GM23248 (cell line): ENCODE measurements at regions not wholly inside any gene's neighbourhood (a gene's known extent, or its start where the extent isn't known, plus 50 kb on each side); places are given as distances from the start of the nearest gene placed in this dataset.

Experiments
- DNase-seq: peaks from one replicate; pipeline ENCODE4 v3.0.0-alpha.2; 2015
- H2AFZ ChIP-seq: fragments of 200-600 bp; sonication (generic); 2 replicates; pipeline ENCODE4 v1.6.1; 2016; ENCODE audit warnings: antibody characterized with exemption
- H3F3A ChIP-seq: fragments of 200-600 bp; sonication (generic); 2 replicates; pipeline ENCODE4 v1.6.1; 2016; ENCODE audit warnings: mild to moderate bottlenecking, antibody characterized with exemption, mixed run types; ENCODE audit not compliant: insufficient read depth
- H3K27ac ChIP-seq: fragments of 200-600 bp; sonication (generic); 2 replicates; pipeline ENCODE4 v1.5.1; 2016; ENCODE audit warnings: mild to moderate bottlenecking
- H3K27me3 ChIP-seq: fragments of 200-600 bp; sonication (generic); replicated peaks from 2 replicates; pipeline ENCODE4 v1.6.1; 2016; ENCODE audit warnings: mild to moderate bottlenecking; ENCODE audit not compliant: insufficient read depth
- H3K36me3 ChIP-seq: fragments of 200-600 bp; sonication (generic); 2 replicates; pipeline ENCODE4 v1.6.1; 2016; ENCODE audit warnings: low read depth, mild to moderate bottlenecking
- H3K4me1 ChIP-seq: fragments of 200-600 bp; sonication (generic); 2 replicates; pipeline ENCODE4 v1.6.1; 2016; ENCODE audit warnings: mild to moderate bottlenecking; ENCODE audit not compliant: insufficient read depth
- H3K4me2 ChIP-seq: fragments of 200-600 bp; sonication (generic); one replicate; pipeline ENCODE4 v1.6.1; 2016; ENCODE audit warnings: mild to moderate bottlenecking; ENCODE audit not compliant: unreplicated experiment
- H3K4me3 ChIP-seq: fragments of 200-600 bp; sonication (generic); 2 replicates; pipeline ENCODE4 v1.5.1; 2016; ENCODE audit warnings: mild to moderate bottlenecking
- H3K79me2 ChIP-seq: fragments of 200-600 bp; sonication (generic); 2 replicates; pipeline ENCODE4 v1.6.1; 2016; ENCODE audit warnings: mild to moderate bottlenecking; ENCODE audit not compliant: insufficient read depth
- H3K9ac ChIP-seq: fragments of 200-600 bp; sonication (generic); 2 replicates; pipeline ENCODE4 v1.6.1; 2016; ENCODE audit warnings: mild to moderate bottlenecking
- H3K9me2 ChIP-seq: fragments of 200-600 bp; sonication (generic); 2 replicates; pipeline ENCODE4 v1.6.1; 2016; ENCODE audit warnings: mixed run types, mild to moderate bottlenecking, moderate library complexity; ENCODE audit not compliant: insufficient read depth
- H3K9me3 ChIP-seq: fragments of 200-600 bp; sonication (generic); one replicate; pipeline ENCODE4 v1.6.1; 2017; ENCODE audit warnings: low read depth
- H4K20me1 ChIP-seq: fragments of 200-600 bp; sonication (generic); 2 replicates; pipeline ENCODE4 v1.6.0; 2016; ENCODE audit not compliant: insufficient read depth
- EZH2 ChIP-seq: fragments of 200-600 bp; sonication (generic); IDR thresholded peaks from 2 replicates; pipeline ENCODE4 v1.6.1; 2018; ENCODE audit warnings: antibody characterized with exemption, mild to moderate bottlenecking; ENCODE audit not compliant: insufficient read depth, poor library complexity, severe bottlenecking
- EZH2phosphoT487 ChIP-seq: fragments of 200-600 bp; sonication (generic); IDR thresholded peaks from 2 replicates; pipeline ENCODE4 v1.6.1; 2018; ENCODE audit warnings: antibody characterized with exemption, moderate library complexity, mild to moderate bottlenecking, low read depth; ENCODE audit not compliant: insufficient read depth
- WGBS, 2 experiments: methylation state at CpG; one replicate each; pipeline ENCODE4 v1.1.6; 2015 to 2017; ENCODE audit warnings: low lambda C conversion rate in 2 of 2, low coverage in 1 of 2; ENCODE audit errors: missing lambda C conversion rate in 2 of 2; 5-methylcytosine and 5-hydroxymethylcytosine counted together
- in situ Hi-C: fragments of 300-500 bp; cut with MboI; formaldehyde crosslinking; loops from 2 replicates; pipeline ENCODE4 v1.15.0; 2020

DNA sequence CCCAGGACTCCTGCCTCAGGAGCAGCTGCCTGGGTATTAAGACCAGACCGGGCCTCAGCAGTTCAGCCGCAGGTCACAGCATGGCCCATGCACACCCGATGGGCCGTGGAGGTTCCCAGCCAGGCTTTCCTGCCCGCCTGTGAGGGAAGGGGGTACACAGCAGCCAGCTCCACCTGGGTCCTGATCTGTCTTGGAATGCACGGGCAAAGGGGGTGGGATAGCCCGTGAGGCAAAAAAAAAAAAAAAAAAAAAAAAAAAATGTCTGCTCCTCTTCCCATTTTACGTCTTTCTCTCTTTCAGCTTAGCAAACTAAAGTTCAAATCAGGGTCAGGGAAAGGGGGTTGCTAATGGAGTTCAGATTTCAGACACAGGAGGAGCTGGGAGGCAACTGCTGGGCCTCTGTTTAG lies 385.2 kb downstream of the TNS1 start:
- H2AFZ ChIP-seq, result no peak overlapping the region
- WGBS, 2 experiments, result 75 to 91% methylated on average over 8 of the region's 8 CpGs
- no peaks in the 10 kb centered on the region for H3K9me3 ChIP-seq
- DNase-seq, result no peak
- TF ChIP-seq EZH2phosphoT487 (no peak), EZH2 (no peak)
- H3K27me3 ChIP-seq, result no peaks in the 10 kb centered on the region
- no peaks in the 10 kb centered on the region for H4K20me1 ChIP-seq
- H3K36me3 ChIP-seq, result no peaks in the 10 kb centered on the region
- H3F3A ChIP-seq, result no peaks in the 10 kb centered on the region
- no peaks in the 10 kb centered on the region for H3K9me2 ChIP-seq
- no peak overlapping the region for H3K27ac ChIP-seq
- in situ Hi-C loops, result no loop called here
- H3K4me1 ChIP-seq, result no peaks in the 10 kb centered on the region
- no peak overlapping the region for H3K4me2 ChIP-seq
- H3K4me3 ChIP-seq, result no peak overlapping the region
- H3K9ac ChIP-seq, result no peak overlapping the region
- no peaks in the 10 kb centered on the region for H3K79me2 ChIP-seq

- peak; percentile 8 for DNase-seq
- no peak overlapping the region for H3K4me2 ChIP-seq
- no peak overlapping the region for H3K9ac ChIP-seq
Observed at GRCh38 chr2:217616936-217617335, 385.9 kb downstream of the TNS1 start.

GRCh38 chr2:217615171-217615570 lies 387.6 kb downstream of the TNS1 start:
- TF ChIP-seq EZH2, result no peak
- no peak for TF ChIP-seq EZH2phosphoT487
- no peak for DNase-seq
- WGBS, 2 experiments, result 89 to 90% methylated on average over 1 of the region's 1 CpG
- Histone ChIP-seq H3K27me3 (no peaks in the 10 kb centered on the region), H3K36me3 (no peaks in the 10 kb centered on the region), H3K9me2 (no peaks in the 10 kb centered on the region), H3K4me2 (no peak overlapping the region), H3K79me2 (no peaks in the 10 kb centered on the region), H3K27ac (no peak overlapping the region), H3K9me3 (no peaks in the 10 kb centered on the region), H3K4me3 (no peak overlapping the region), H2AFZ (no peak overlapping the region), H3F3A (no peaks in the 10 kb centered on the region), H3K9ac (no peak overlapping the region), H3K4me1 (no peaks in the 10 kb centered on the region), H4K20me1 (no peaks in the 10 kb centered on the region)
- in situ Hi-C loops, result no loop called here

More at GRCh38 chr2:217616936-217617335, 385.9 kb downstream of the TNS1 start:
- 67 to 78% methylated on average over 4 of the region's 4 CpGs for WGBS, 2 experiments
- no peaks in the 10 kb centered on the region for H3K9me2 ChIP-seq
- TF ChIP-seq EZH2, result no peak
- no peaks in the 10 kb centered on the region for H3K79me2 ChIP-seq
- no peaks in the 10 kb centered on the region for H3K9me3 ChIP-seq
- H3K27ac ChIP-seq, result no peak overlapping the region
- H3K27me3 ChIP-seq, result no peaks in the 10 kb centered on the region
- H3K36me3 ChIP-seq, result no peaks in the 10 kb centered on the region
- H4K20me1 ChIP-seq, result no peaks in the 10 kb centered on the region
- no peak overlapping the region for H2AFZ ChIP-seq
- H3F3A ChIP-seq, result no peaks in the 10 kb centered on the region
- in situ Hi-C loops, result no loop called here
- H3K4me3 ChIP-seq, result no peak overlapping the region
- no peaks in the 10 kb centered on the region for H3K4me1 ChIP-seq

DNA sequence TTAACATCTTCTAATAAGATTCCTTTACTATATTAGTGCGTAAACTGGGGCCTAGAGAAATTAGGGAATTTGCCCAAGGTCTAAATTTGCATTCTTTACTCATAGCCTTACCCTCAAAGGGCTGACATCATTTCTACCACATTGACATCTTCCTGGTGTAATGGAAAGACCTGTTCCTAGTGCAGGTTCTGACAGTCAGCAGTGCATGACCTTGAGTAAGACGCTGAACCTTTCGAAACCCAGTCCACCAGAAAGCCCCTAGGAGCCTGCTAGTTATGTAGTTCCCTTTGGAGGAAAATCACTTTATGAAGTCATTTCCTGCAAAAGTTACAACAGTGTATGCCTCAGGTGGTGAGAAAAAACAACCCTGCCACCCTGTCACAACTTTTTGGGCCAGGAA lies 388.3 kb downstream of the TNS1 start:
- DNase-seq, result no peak
- 96% methylated on average over 3 of the region's 3 CpGs for WGBS, 2 experiments
- Histone ChIP-seq H3K9me3 (no peaks in the 10 kb centered on the region), H2AFZ (no peak overlapping the region), H3K27ac (no peak overlapping the region), H3K4me3 (no peak overlapping the region), H3K9ac (no peak overlapping the region), H3F3A (no peaks in the 10 kb centered on the region), H3K4me2 (no peak overlapping the region), H3K27me3 (no peaks in the 10 kb centered on the region), H3K36me3 (no peaks in the 10 kb centered on the region), H3K9me2 (no peaks in the 10 kb centered on the region), H4K20me1 (no peaks in the 10 kb centered on the region), H3K79me2 (no peaks in the 10 kb centered on the region), H3K4me1 (no peaks in the 10 kb centered on the region)
- TF ChIP-seq EZH2 (no peak), EZH2phosphoT487 (no peak)
- in situ Hi-C loops, result no loop called here

DNA sequence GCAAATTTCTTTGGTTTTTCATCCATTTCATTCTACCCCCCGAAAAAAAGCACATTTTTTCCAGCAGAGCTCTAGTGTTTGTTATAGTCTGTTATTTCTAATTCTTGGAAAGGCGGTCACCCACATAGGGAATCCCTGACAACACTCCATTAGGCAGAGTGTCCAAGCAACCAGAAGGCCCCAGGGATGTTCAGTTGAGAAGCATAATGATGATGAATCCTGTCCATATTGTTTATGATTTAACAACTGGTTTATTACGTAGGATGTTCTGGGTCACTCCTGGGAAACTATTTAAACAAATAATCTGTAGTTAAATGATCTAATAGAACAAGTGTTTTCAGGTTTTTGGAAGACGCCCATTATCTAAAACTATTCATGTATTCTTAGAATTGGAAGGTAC lies 388.7 kb downstream of the TNS1 start:
- no peaks in the 10 kb centered on the region for H3K4me1 ChIP-seq
- no peak overlapping the region for H3K9ac ChIP-seq
- DNase-seq, result no peak
- no peak overlapping the region for H3K4me2 ChIP-seq
- H3K27ac ChIP-seq, result no peak overlapping the region
- no peaks in the 10 kb centered on the region for H3K27me3 ChIP-seq
- no peak overlapping the region for H2AFZ ChIP-seq
- H3K4me3 ChIP-seq, result no peak overlapping the region
- in situ Hi-C loops, result no loop called here
- H3K9me3 ChIP-seq, result no peaks in the 10 kb centered on the region
- no peaks in the 10 kb centered on the region for H4K20me1 ChIP-seq
- TF ChIP-seq EZH2phosphoT487 (no peak), EZH2 (no peak)
- 73 to 74% methylated on average over 4 of the region's 4 CpGs for WGBS, 2 experiments
- no peaks in the 10 kb centered on the region for H3F3A ChIP-seq
- no peaks in the 10 kb centered on the region for H3K9me2 ChIP-seq
- H3K79me2 ChIP-seq, result no peaks in the 10 kb centered on the region
- no peaks in the 10 kb centered on the region for H3K36me3 ChIP-seq
